Osteoblast (primary cell): ENCODE measurements at regions not wholly inside any gene's neighbourhood (a gene's known extent, or its start where the extent isn't known, plus 50 kb on each side); places are given as distances from the start of the nearest gene placed in this dataset.

Experiments used
- DNase-seq: peaks from one replicate; pipeline ENCODE4 v3.0.0; 2011; ENCODE audit warnings: low spot score, mixed read lengths; ENCODE audit not compliant: insufficient read length; ENCODE audit errors: missing footprints
- H2AFZ ChIP-seq: 2 replicates; pipeline ENCODE4 v1.6.0; 2011; ENCODE audit warnings: mild to moderate bottlenecking, low read length
- H3K27ac ChIP-seq: 2 replicates; pipeline ENCODE4 v1.5.1; 2011; ENCODE audit warnings: mild to moderate bottlenecking, low read depth, low read length, moderate library complexity
- H3K27me3 ChIP-seq: 2 replicates; pipeline ENCODE4 v1.6.0; 2012; ENCODE audit warnings: mild to moderate bottlenecking, control low read depth, inconsistent platforms, low read length, moderate library complexity; ENCODE audit not compliant: insufficient read depth
- H3K36me3 ChIP-seq: 2 replicates; pipeline ENCODE4 v1.5.1; 2011; ENCODE audit warnings: mild to moderate bottlenecking, low read length, control low read depth, moderate library complexity; ENCODE audit not compliant: insufficient read depth
- H3K4me1 ChIP-seq: 2 replicates; pipeline ENCODE4 v1.5.1; 2011; ENCODE audit warnings: mild to moderate bottlenecking, low read length, control low read depth, moderate library complexity; ENCODE audit not compliant: insufficient read depth
- H3K4me2 ChIP-seq: 2 replicates; pipeline ENCODE4 v1.6.0; 2011; ENCODE audit warnings: mild to moderate bottlenecking, low read length; ENCODE audit not compliant: insufficient read depth
- H3K4me3 ChIP-seq: fragments of 200-600 bp; sonication (generic); 3 replicates; pipeline ENCODE4 v1.5.1; 2012; ENCODE audit warnings: mild to moderate bottlenecking, low read length, inconsistent platforms; ENCODE audit not compliant: insufficient read depth
- H3K79me2 ChIP-seq: 2 replicates; pipeline ENCODE4 v1.6.0; 2012; ENCODE audit warnings: mild to moderate bottlenecking, low read length, control low read depth, inconsistent platforms; ENCODE audit not compliant: insufficient read depth
- H3K9me3 ChIP-seq: 2 replicates; pipeline ENCODE4 v1.5.1; 2011; ENCODE audit warnings: low read depth, low read length, control low read depth
- H4K20me1 ChIP-seq: 2 replicates; pipeline ENCODE4 v1.6.0; 2012; ENCODE audit warnings: mild to moderate bottlenecking, low read length, control low read depth; ENCODE audit not compliant: insufficient read depth
- CTCF ChIP-seq: IDR thresholded peaks from 2 replicates; pipeline ENCODE4 v1.5.1; 2011; ENCODE audit warnings: mild to moderate bottlenecking, low read depth, low read length, moderate library complexity; ENCODE audit errors: extremely low read depth

DNA sequence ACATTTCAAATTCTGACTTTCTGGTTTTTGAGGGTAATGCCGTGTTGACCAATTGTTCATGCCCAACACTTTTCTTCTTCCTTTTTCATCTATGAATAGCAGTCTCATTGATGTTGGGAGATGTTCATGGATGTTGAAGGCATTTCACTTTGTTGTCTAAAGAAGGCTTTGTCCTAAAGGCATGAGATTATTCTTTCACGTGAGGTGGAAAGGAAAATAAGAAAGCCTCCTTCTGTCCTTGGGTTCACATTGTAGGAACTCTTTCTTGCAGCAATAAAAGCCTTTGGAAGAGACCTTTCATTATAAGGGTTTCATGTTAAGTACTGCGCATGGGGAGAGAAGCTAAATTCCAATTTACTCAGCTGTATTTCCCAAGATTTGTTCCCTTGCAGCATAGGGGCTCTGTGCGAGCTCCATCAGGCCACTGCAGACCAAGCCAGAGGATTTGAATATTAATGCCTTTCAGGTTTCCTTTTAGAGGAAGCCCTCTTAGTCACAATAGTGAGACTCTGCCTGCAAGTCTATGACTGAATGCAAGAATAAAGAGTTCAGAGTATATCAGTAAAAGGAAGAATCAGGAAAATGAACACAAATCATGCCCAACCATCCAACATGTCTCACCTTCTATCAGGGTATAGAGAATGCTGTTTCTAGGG, 274.6 kb downstream of the TMEM38B start:
- H3K79me2 ChIP-seq, result no peaks in the 10 kb centered on the region
- H4K20me1 ChIP-seq, result no peaks in the 10 kb centered on the region
- H3K4me2 ChIP-seq, result no peak overlapping the region
- H3K27ac ChIP-seq, result no peak overlapping the region
- no peaks in the 10 kb centered on the region for H3K36me3 ChIP-seq
- DNase-seq, result no peak
- no peaks in the 10 kb centered on the region for H3K27me3 ChIP-seq
- no peaks in the 10 kb centered on the region for H3K9me3 ChIP-seq
- no peak overlapping the region for H3K4me3 ChIP-seq
- H2AFZ ChIP-seq, result no peak overlapping the region
- no peak for TF ChIP-seq CTCF
- H3K4me1 ChIP-seq, result no peaks in the 10 kb centered on the region

- H3K4me2 ChIP-seq, result no peak overlapping the region
- no peak overlapping the region for H3K27ac ChIP-seq
- no peaks in the 10 kb centered on the region for H3K79me2 ChIP-seq
- H3K4me3 ChIP-seq, result no peak overlapping the region
- TF ChIP-seq CTCF, result no peak
- DNase-seq, result no peak
- peaks cover 4% of the 10 kb centered on the region for H3K4me1 ChIP-seq
- no peaks in the 10 kb centered on the region for H3K27me3 ChIP-seq
- no peaks in the 10 kb centered on the region for H4K20me1 ChIP-seq
- H2AFZ ChIP-seq, result no peak overlapping the region
- no peaks in the 10 kb centered on the region for H3K36me3 ChIP-seq
- H3K9me3 ChIP-seq, result no peaks in the 10 kb centered on the region
These were observed 275.3 kb downstream of the TMEM38B start for GRCh38 chr9:105969636-105970035.

GRCh38 chr9:105971986-105972385, 277.6 kb downstream of the TMEM38B start:
- no peak for TF ChIP-seq CTCF
- H3K27me3 ChIP-seq, result no peaks in the 10 kb centered on the region

DNA sequence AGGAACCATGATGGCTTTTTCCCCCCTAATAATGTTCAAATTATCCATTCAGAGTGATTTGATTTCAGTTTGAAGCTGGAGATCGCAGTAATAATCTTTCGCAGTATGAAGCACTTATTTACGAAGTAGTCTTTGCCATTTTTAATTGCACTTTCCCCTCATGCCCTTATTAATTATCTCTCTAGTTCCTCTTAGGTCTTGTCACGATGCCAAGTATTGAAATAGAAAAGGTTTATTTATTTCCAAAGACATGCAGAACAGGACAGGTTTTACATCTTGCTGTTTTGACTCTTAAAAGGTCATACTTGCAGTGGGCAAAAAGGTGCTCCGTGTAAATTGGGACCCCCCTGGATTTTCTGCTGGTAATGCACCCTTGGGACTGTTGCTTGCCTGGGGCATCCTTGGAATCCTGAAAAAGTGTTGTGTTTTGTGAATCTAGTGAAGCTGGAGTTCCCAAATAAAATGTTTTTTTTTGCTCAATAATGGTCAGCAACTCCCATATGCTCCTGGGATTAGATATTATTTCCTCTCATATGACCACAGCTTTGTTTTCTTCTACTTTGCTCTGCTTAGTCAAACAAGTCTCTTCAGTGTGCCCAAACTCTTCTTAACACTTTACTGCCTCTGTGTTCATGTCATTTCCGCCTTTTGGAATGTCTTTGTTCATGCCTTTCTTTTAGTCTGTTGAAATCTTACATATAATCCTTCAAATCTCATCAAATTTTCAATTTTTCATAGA, 278.3 kb downstream of the TMEM38B start:
- no peak for TF ChIP-seq CTCF
- no peak overlapping the region for H2AFZ ChIP-seq
- no peak overlapping the region for H3K4me2 ChIP-seq
- peaks cover 10% of the 10 kb centered on the region for H3K4me1 ChIP-seq
- H3K36me3 ChIP-seq, result no peaks in the 10 kb centered on the region
- no peaks in the 10 kb centered on the region for H4K20me1 ChIP-seq
- H3K4me3 ChIP-seq, result no peak overlapping the region
- H3K27ac ChIP-seq, result no peak overlapping the region
- H3K79me2 ChIP-seq, result no peaks in the 10 kb centered on the region
- H3K9me3 ChIP-seq, result no peaks in the 10 kb centered on the region
- DNase-seq, result no peak
- H3K27me3 ChIP-seq, result no peaks in the 10 kb centered on the region

More at GRCh38 chr9:105971986-105972385, 277.6 kb downstream of the TMEM38B start:
- Histone ChIP-seq H3K4me3 (no peak overlapping the region), H3K79me2 (no peaks in the 10 kb centered on the region), H3K36me3 (no peaks in the 10 kb centered on the region), H4K20me1 (no peaks in the 10 kb centered on the region), H3K27ac (no peak overlapping the region), H3K9me3 (no peaks in the 10 kb centered on the region), H3K4me1 (peaks cover 10% of the 10 kb centered on the region), H2AFZ (no peak overlapping the region), H3K4me2 (no peak overlapping the region)
- no peak for DNase-seq
